Sigmoid colon (tissue), 4 donors: ENCODE measurements at regions not wholly inside any gene's neighbourhood (a gene's known extent, or its start where the extent isn't known, plus 50 kb on each side); places are given as distances from the start of the nearest gene placed in this dataset.

Experiments
- EP300 ChIP-seq, 4 donors: sonication (generic); formaldehyde crosslinking; IDR thresholded peaks; one replicate each; pipeline ENCODE4 v1.6.1; 2017; ENCODE audit warnings: antibody characterized with exemption in 4 of 4
- POLR2A ChIP-seq, 2 donors: fragments of 450-650 bp; IDR thresholded peaks; one replicate each; pipeline ENCODE4 v1.6.1; 2016; ENCODE audit warnings: antibody characterized with exemption in 2 of 2, mild to moderate bottlenecking in 2 of 2, moderate library complexity in 2 of 2
- POLR2AphosphoS5 ChIP-seq, 4 donors: sonication (generic); formaldehyde crosslinking; IDR thresholded peaks; one replicate each; pipeline ENCODE4 v1.6.1; 2017; ENCODE audit warnings: antibody characterized with exemption in 4 of 4
- TF ChIP-seq, protein P1 (sequence below), 4 experiments: fragments of 450-650 bp in 3 of 4; fragments of 200-600 bp in 1 of 4; IDR thresholded peaks; one replicate each; pipeline ENCODE4 v1.5.1; 2016 to 2019; ENCODE audit warnings: antibody characterized with exemption in 4 of 4, mild to moderate bottlenecking in 3 of 4, moderate library complexity in 2 of 4

DNA sequence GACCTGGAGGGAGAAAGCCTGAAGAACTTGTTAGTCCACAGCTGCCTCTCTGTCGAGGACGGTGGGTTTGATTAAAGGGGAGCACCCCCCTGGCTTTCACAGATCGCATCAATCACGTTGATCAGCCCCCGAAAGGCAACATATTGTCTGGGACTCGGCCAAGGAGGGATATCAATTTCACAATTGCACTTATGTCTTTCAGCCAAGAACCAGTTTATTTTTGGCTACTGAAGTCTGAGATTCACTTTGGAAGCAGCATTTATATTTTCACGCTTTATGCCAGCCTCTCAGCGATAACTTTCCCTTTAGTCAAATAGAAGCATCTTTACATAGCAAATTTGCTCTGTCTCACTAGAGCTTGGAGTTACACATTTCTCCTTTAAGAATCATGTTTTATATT, 253.2 kb upstream of the RRP15 start:
- TF ChIP-seq EP300 (IDR thresholded peaks at IDR 0.05), result no peak
- TF ChIP-seq, protein P1, sequence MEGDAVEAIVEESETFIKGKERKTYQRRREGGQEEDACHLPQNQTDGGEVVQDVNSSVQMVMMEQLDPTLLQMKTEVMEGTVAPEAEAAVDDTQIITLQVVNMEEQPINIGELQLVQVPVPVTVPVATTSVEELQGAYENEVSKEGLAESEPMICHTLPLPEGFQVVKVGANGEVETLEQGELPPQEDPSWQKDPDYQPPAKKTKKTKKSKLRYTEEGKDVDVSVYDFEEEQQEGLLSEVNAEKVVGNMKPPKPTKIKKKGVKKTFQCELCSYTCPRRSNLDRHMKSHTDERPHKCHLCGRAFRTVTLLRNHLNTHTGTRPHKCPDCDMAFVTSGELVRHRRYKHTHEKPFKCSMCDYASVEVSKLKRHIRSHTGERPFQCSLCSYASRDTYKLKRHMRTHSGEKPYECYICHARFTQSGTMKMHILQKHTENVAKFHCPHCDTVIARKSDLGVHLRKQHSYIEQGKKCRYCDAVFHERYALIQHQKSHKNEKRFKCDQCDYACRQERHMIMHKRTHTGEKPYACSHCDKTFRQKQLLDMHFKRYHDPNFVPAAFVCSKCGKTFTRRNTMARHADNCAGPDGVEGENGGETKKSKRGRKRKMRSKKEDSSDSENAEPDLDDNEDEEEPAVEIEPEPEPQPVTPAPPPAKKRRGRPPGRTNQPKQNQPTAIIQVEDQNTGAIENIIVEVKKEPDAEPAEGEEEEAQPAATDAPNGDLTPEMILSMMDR (IDR thresholded peaks at IDR 0.05), result no peak
- TF ChIP-seq POLR2A (IDR thresholded peaks at IDR 0.05), result no peak
- TF ChIP-seq POLR2AphosphoS5 (IDR thresholded peaks at IDR 0.05), result no peak
